SK-MEL-5 (cell line): ENCODE measurements at regions not wholly inside any gene's neighbourhood (a gene's known extent, or its start where the extent isn't known, plus 50 kb on each side); places are given as distances from the start of the nearest gene placed in this dataset.

ENCODE experiments used
- DNase-seq: peaks from one replicate; pipeline ENCODE4 v3.0.0-alpha.2; 2016; ENCODE audit warnings: low read depth, low spot score
- in situ Hi-C: cut with HindIII; loops from 2 replicates; pipeline ENCODE4 v1.10.0; 2016; ENCODE audit warnings: low sequenced_read_pairs, high pct_unique_total_duplicates, low pct_unique_long_range_greater_than_20kb

- in situ Hi-C loops = no loop called here
- DNase-seq = no peak
These were observed 51.0 kb upstream of the BARX2 start for GRCh38 chr11:129324533-129325175.

GRCh38 chr11:129323896-129324502 lies 51.6 kb upstream of the BARX2 start:
- DNase-seq = no peak
- in situ Hi-C loops = no loop called here

- in situ Hi-C loops = no loop called here
- no peak for DNase-seq
These were observed 52.7 kb upstream of the BARX2 start for GRCh38 chr11:129322941-129323340.

- DNase-seq = peak; percentile 10
- in situ Hi-C loops = no loop called here
These were observed 54.6 kb upstream of the BARX2 start for GRCh38 chr11:129321076-129321475.

- in situ Hi-C loops = no loop called here
- DNase-seq = peak; percentile 55
These were observed 55.2 kb upstream of the BARX2 start for GRCh38 chr11:129320494-129320893.

- in situ Hi-C loops = no loop called here
- DNase-seq = no peak
These were observed 55.9 kb upstream of the BARX2 start for GRCh38 chr11:129319751-129320150.

- DNase-seq = no peak
- in situ Hi-C loops = no loop called here
These were observed 56.4 kb upstream of the BARX2 start for GRCh38 chr11:129319201-129319600.

GRCh38 chr11:129317571-129317970 lies 58.1 kb upstream of the BARX2 start:
- in situ Hi-C loops = no loop called here
- no peak for DNase-seq

GRCh38 chr11:129316781-129317180 lies 58.9 kb upstream of the BARX2 start:
- no peak for DNase-seq
- in situ Hi-C loops = no loop called here

- in situ Hi-C loops = no loop called here
- DNase-seq = no peak
These were observed 59.7 kb upstream of the BARX2 start for GRCh38 chr11:129315781-129316579.

GRCh38 chr11:129314371-129314770 lies 61.3 kb upstream of the BARX2 start:
- DNase-seq = no peak
- in situ Hi-C loops = no loop called here

GRCh38 chr11:129313541-129314297 lies 61.9 kb upstream of the BARX2 start:
- in situ Hi-C loops = no loop called here

GRCh38 chr11:129312730-129313503 lies 62.7 kb upstream of the BARX2 start:
- DNase-seq = no peak
- in situ Hi-C loops = no loop called here

More at GRCh38 chr11:129313541-129314297, 61.9 kb upstream of the BARX2 start:
- no peak for DNase-seq

- DNase-seq = no peak
- in situ Hi-C loops = no loop called here
These were observed 67.3 kb upstream of the BARX2 start for GRCh38 chr11:129308241-129308865.

- in situ Hi-C loops = no loop called here
- DNase-seq = no peak
These were observed 68.5 kb upstream of the BARX2 start for GRCh38 chr11:129307162-129307561.

GRCh38 chr11:129302386-129303101 lies 73.1 kb upstream of the BARX2 start:
- in situ Hi-C loops = no loop called here
- no peak for DNase-seq
